NB4 (cell line): ENCODE measurements at regions not wholly inside any gene's neighbourhood (a gene's known extent, or its start where the extent isn't known, plus 50 kb on each side); places are given as distances from the start of the nearest gene placed in this dataset.

ENCODE experiments used
- CTCF ChIP-seq: IDR thresholded peaks from one replicate; pipeline ENCODE4 v1.5.1; 2012; ENCODE audit warnings: low read depth, low read length
- POLR2A ChIP-seq: IDR thresholded peaks from 2 replicates; pipeline ENCODE4 v1.6.1; 2011; ENCODE audit warnings: mild to moderate bottlenecking; ENCODE audit not compliant: insufficient read length; ENCODE audit errors: extremely low read depth
- TF ChIP-seq, protein P1 (sequence below): IDR thresholded peaks from 2 replicates; pipeline ENCODE4 v1.6.1; 2011; ENCODE audit warnings: low read depth, low read length

GRCh38 chrX:107526141-107526540 lies 76.7 kb downstream of the FRMPD3 start:
- TF ChIP-seq CTCF (no peak), POLR2A (no peak)
- TF ChIP-seq, protein P1, sequence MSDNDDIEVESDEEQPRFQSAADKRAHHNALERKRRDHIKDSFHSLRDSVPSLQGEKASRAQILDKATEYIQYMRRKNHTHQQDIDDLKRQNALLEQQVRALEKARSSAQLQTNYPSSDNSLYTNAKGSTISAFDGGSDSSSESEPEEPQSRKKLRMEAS: no peak
